Uterus (tissue), 3 donors: ENCODE measurements at regions not wholly inside any gene's neighbourhood (a gene's known extent, or its start where the extent isn't known, plus 50 kb on each side); places are given as distances from the start of the nearest gene placed in this dataset.

ENCODE experiments used
- DNase-seq, 2 donors: peaks; one replicate each; pipeline ENCODE4 v3.0.0-alpha.2; 2019 to 2020
- H3K27ac ChIP-seq, 2 donors: fragments of 200-600 bp; sonication (generic); 1 replicate in 1 of 2; 2 replicates in 1 of 2; pipeline ENCODE4 v1.5.1; 2016 to 2018
- H3K27me3 ChIP-seq, 2 donors: fragments of 200-600 bp; sonication (generic); one replicate each; pipeline ENCODE4 v1.5.1; 2018 to 2019; ENCODE audit warnings: control low read depth in 1 of 2
- H3K36me3 ChIP-seq, 2 donors: fragments of 200-600 bp; sonication (generic); one replicate each; pipeline ENCODE4 v1.5.1; 2019; ENCODE audit warnings: control low read depth in 1 of 2
- H3K4me1 ChIP-seq, 2 donors: fragments of 200-600 bp; sonication (generic); one replicate each; pipeline ENCODE4 v1.5.1; 2018 to 2019; ENCODE audit warnings: control low read depth in 1 of 2
- H3K4me3 ChIP-seq, 2 donors: fragments of 200-600 bp; sonication (generic); 1 replicate in 1 of 2; 2 replicates in 1 of 2; pipeline ENCODE4 v1.5.1; 2018 to 2019; ENCODE audit warnings: mild to moderate bottlenecking in 1 of 2
- H3K9me3 ChIP-seq, 2 donors: fragments of 200-600 bp; sonication (generic); one replicate each; pipeline ENCODE4 v1.5.1; 2019; ENCODE audit warnings: control low read depth in 1 of 2
- CTCF ChIP-seq, 4 experiments: fragments of 200-600 bp in 2 of 4; fragments of 450-650 bp in 2 of 4; sonication (generic) in 2 of 4; IDR thresholded peaks; one replicate each; pipeline ENCODE4 v1.5.1; 2016 to 2019; ENCODE audit warnings: antibody characterized with exemption in 4 of 4, mild to moderate bottlenecking in 2 of 4, moderate library complexity in 1 of 4
- POLR2A ChIP-seq, 2 donors: fragments of 450-650 bp; IDR thresholded peaks; one replicate each; pipeline ENCODE4 v1.6.1; 2016; ENCODE audit warnings: antibody characterized with exemption in 2 of 2, mild to moderate bottlenecking in 1 of 2, moderate library complexity in 1 of 2
- intact Hi-C: fragments of 100-400 bp; cut with DNase I; formaldehyde crosslinking; loops from one replicate; pipeline ENCODE4 v1.15.1; 2023; ENCODE audit warnings: low total_unique reads
- donor health status: DM: yes; HTN: yes; CAD: no.

- DNase-seq: no peak
These were observed 265.4 kb upstream of the HDAC4 start for GRCh38 chr2:239666053-239666854.

GRCh38 chr2:239664216-239664810 lies 263.5 kb upstream of the HDAC4 start:
- H3K4me3 ChIP-seq: no peak overlapping the region
- H3K27me3 ChIP-seq: peaks cover 0 to 2% of the 10 kb centered on the region in 2 donors
- no peak overlapping the region for H3K27ac ChIP-seq
- H3K4me1 ChIP-seq: no peaks in the 10 kb centered on the region
- no peaks in the 10 kb centered on the region for H3K9me3 ChIP-seq
- intact Hi-C loops: no loop called here
- no peaks in the 10 kb centered on the region for H3K36me3 ChIP-seq
- no peak for DNase-seq
- TF ChIP-seq CTCF (IDR thresholded peaks at IDR 0.05) (no peak), POLR2A (IDR thresholded peaks at IDR 0.05) (no peak)

More at GRCh38 chr2:239666053-239666854, 265.4 kb upstream of the HDAC4 start:
- TF ChIP-seq POLR2A (IDR thresholded peaks at IDR 0.05) (no peak), CTCF (IDR thresholded peaks at IDR 0.05) (no peak)
- H3K9me3 ChIP-seq: no peaks in the 10 kb centered on the region
- H3K36me3 ChIP-seq: no peaks in the 10 kb centered on the region
- no peak overlapping the region for H3K27ac ChIP-seq
- H3K4me1 ChIP-seq: no peaks in the 10 kb centered on the region
- H3K4me3 ChIP-seq: no peak overlapping the region
- intact Hi-C loops: no loop called here
- H3K27me3 ChIP-seq: peaks cover 0 to 2% of the 10 kb centered on the region in 2 donors

GRCh38 chr2:239663364-239663924 lies 262.6 kb upstream of the HDAC4 start:
- DNase-seq: no peak
- TF ChIP-seq POLR2A (IDR thresholded peaks at IDR 0.05) (no peak), CTCF (IDR thresholded peaks at IDR 0.05) (no peak)
- Histone ChIP-seq H3K27ac (no peak overlapping the region), H3K4me1 (no peaks in the 10 kb centered on the region), H3K4me3 (no peak overlapping the region), H3K27me3 (peaks cover 0 to 2% of the 10 kb centered on the region in 2 donors), H3K9me3 (no peaks in the 10 kb centered on the region), H3K36me3 (no peaks in the 10 kb centered on the region)
- intact Hi-C loops: no loop called here

GRCh38 chr2:239662413-239663120 lies 261.7 kb upstream of the HDAC4 start:
- TF ChIP-seq CTCF (IDR thresholded peaks at IDR 0.05) (no peak), POLR2A (IDR thresholded peaks at IDR 0.05) (no peak)
- no peaks in the 10 kb centered on the region for H3K9me3 ChIP-seq
- H3K27ac ChIP-seq: no peak overlapping the region
- H3K4me3 ChIP-seq: no peak overlapping the region
- no peak for DNase-seq
- no peaks in the 10 kb centered on the region for H3K36me3 ChIP-seq
- H3K27me3 ChIP-seq: peaks cover 0 to 2% of the 10 kb centered on the region in 2 donors
- intact Hi-C loops: no loop called here
- H3K4me1 ChIP-seq: no peaks in the 10 kb centered on the region
